ENCODE measurements at regions not wholly inside any gene's neighbourhood (a gene's known extent, or its start where the extent isn't known, plus 50 kb on each side); places are given as distances from the start of the nearest gene placed in this dataset.

DNA sequence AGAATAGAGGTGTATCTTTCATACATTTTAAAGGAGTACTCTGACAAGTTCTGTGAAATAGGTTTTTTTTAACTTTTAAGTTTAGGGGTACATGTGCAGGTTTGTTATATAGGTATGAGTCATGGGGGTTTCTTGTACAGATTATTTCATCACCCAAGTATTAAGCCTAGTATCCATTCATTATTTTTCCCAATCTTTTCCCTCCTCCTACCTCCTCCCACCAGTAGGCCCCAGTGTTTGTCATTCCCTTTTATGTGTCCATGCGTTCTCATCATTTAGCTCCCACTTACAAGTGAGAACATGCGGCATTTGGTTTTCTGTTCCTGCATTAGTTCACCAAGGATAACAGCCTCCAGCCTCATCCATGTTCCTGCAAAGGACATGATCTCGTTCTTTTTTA, 175.5 kb downstream of the CYB561 start:
- no peak for TF ChIP-seq CTCF (IDR thresholded peaks at IDR 0.05; ENCODE audit: poor library complexity, severe bottlenecking)
- no peak overlapping the region for H3K4me3 ChIP-seq (ENCODE audit: severe bottlenecking)
- peaks cover 44% of the 10 kb centered on the region for H3K36me3 ChIP-seq (ENCODE audit: low read depth)
- DNase-seq (ENCODE audit: low spot score) (no peak), ATAC-seq (ENCODE audit: low read depth) (peak; percentile 16; the same call in 1 of the 3 replicates)
- no peaks in the 10 kb centered on the region for H3K9me3 ChIP-seq (ENCODE audit: severe bottlenecking)
- no peaks in the 10 kb centered on the region for H3K27me3 ChIP-seq (ENCODE audit: insufficient read depth, poor library complexity, severe bottlenecking)
- H3K27ac ChIP-seq (ENCODE audit: poor library complexity, severe bottlenecking) = peak overlapping the region; percentile 49
- peaks cover 39% of the 10 kb centered on the region for H3K4me1 ChIP-seq (ENCODE audit: insufficient read depth, poor library complexity, severe bottlenecking)

GRCh38 chr17:63274146-63274545, 172.0 kb downstream of the CYB561 start:
- no peak overlapping the region for H3K4me3 ChIP-seq (ENCODE audit: severe bottlenecking)
- no peaks in the 10 kb centered on the region for H3K27me3 ChIP-seq (ENCODE audit: insufficient read depth, poor library complexity, severe bottlenecking)
- DNase-seq (ENCODE audit: low spot score) = no peak
- peaks cover 56% of the 10 kb centered on the region for H3K36me3 ChIP-seq (ENCODE audit: low read depth)
- peak overlapping the region; percentile 86 for H3K27ac ChIP-seq (ENCODE audit: poor library complexity, severe bottlenecking)
- H3K9me3 ChIP-seq (ENCODE audit: severe bottlenecking) = no peaks in the 10 kb centered on the region
- H3K4me1 ChIP-seq (ENCODE audit: insufficient read depth, poor library complexity, severe bottlenecking) = peaks cover 73% of the 10 kb centered on the region
- TF ChIP-seq CTCF (IDR thresholded peaks at IDR 0.05; ENCODE audit: poor library complexity, severe bottlenecking) = no peak
- ATAC-seq (ENCODE audit: low read depth) = peak; percentile 42; the same call in 1 of the 3 replicates

DNA sequence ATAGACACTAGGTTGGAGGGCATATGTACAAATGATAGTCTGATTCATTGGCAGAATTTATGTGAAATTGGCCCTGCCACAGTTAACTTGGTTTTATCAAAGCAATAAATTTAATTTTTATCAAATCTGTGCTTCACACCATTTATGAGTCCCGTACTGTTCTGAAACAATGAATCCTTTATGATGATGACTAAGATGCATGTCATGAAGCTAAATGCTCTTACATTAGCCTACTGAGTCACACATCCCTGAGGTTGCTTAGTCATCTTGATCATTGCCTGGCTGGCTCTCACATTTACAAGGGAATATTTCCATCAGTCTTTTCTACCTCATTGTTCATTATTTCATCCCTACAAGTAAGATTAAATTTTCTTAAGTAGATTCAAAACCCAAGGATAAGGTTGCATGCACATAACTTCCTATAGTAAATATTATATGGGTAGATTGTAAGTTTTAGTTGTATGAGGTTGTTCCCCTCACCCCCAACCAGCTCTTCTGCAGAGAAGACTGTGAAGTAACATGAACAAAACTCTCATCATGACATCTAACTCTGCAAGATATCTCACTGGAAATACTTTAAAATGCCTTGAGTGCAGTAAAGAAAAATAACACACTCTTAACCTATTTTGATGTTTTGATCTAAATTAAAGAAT, 170.7 kb downstream of the CYB561 start:
- ATAC-seq (ENCODE audit: low read depth) (peak; percentile 89), DNase-seq (ENCODE audit: low spot score) (no peak)
- no peak for TF ChIP-seq CTCF (IDR thresholded peaks at IDR 0.05; ENCODE audit: poor library complexity, severe bottlenecking)
- Histone ChIP-seq H3K27ac (ENCODE audit: poor library complexity, severe bottlenecking) (peak overlapping the region; percentile 86), H3K9me3 (ENCODE audit: severe bottlenecking) (no peaks in the 10 kb centered on the region), H3K4me1 (ENCODE audit: insufficient read depth, poor library complexity, severe bottlenecking) (peaks cover 75% of the 10 kb centered on the region), H3K4me3 (ENCODE audit: severe bottlenecking) (no peak overlapping the region), H3K27me3 (ENCODE audit: insufficient read depth, poor library complexity, severe bottlenecking) (no peaks in the 10 kb centered on the region), H3K36me3 (ENCODE audit: low read depth) (peaks cover 49% of the 10 kb centered on the region)

GRCh38 chr17:63275971-63276745, 169.9 kb downstream of the CYB561 start:
- Histone ChIP-seq H3K36me3 (ENCODE audit: low read depth) (peaks cover 50% of the 10 kb centered on the region), H3K27me3 (ENCODE audit: insufficient read depth, poor library complexity, severe bottlenecking) (no peaks in the 10 kb centered on the region), H3K27ac (ENCODE audit: poor library complexity, severe bottlenecking) (peak overlapping the region; percentile 86), H3K4me3 (ENCODE audit: severe bottlenecking) (no peak overlapping the region), H3K4me1 (ENCODE audit: insufficient read depth, poor library complexity, severe bottlenecking) (peaks cover 69% of the 10 kb centered on the region), H3K9me3 (ENCODE audit: severe bottlenecking) (no peaks in the 10 kb centered on the region)
- no peak for DNase-seq (ENCODE audit: low spot score)
- no peak for TF ChIP-seq CTCF (IDR thresholded peaks at IDR 0.05; ENCODE audit: poor library complexity, severe bottlenecking)
- ATAC-seq (ENCODE audit: low read depth) = no peak

DNA sequence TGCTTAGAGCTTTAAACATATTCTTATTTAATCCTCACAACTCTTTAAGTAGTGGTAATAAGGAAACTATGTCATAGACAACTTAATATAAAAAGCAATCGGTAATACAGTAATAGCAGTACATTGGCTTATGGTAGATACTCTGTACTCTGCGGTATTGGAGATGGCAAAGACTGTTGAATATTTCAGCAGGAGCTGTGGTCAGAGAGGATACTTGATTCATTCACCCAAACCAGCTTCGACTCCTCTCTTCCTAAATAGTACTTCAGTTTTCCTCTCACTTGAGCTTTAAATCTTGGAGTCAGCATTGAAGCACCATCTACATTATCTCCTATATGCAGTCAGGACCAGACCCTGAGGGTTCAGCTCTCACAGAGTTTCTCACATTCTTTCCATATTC, 169.3 kb downstream of the CYB561 start:
- ATAC-seq (ENCODE audit: low read depth) = no peak
- Histone ChIP-seq H3K9me3 (ENCODE audit: severe bottlenecking) (no peaks in the 10 kb centered on the region), H3K27ac (ENCODE audit: poor library complexity, severe bottlenecking) (peak overlapping the region; percentile 86), H3K4me3 (ENCODE audit: severe bottlenecking) (no peak overlapping the region), H3K4me1 (ENCODE audit: insufficient read depth, poor library complexity, severe bottlenecking) (peaks cover 69% of the 10 kb centered on the region), H3K36me3 (ENCODE audit: low read depth) (peaks cover 53% of the 10 kb centered on the region), H3K27me3 (ENCODE audit: insufficient read depth, poor library complexity, severe bottlenecking) (no peaks in the 10 kb centered on the region)
- no peak for DNase-seq (ENCODE audit: low spot score)
- TF ChIP-seq CTCF (IDR thresholded peaks at IDR 0.05; ENCODE audit: poor library complexity, severe bottlenecking) = no peak
